ENCODE measurements at regions not wholly inside any gene's neighbourhood (a gene's known extent, or its start where the extent isn't known, plus 50 kb on each side); places are given as distances from the start of the nearest gene placed in this dataset.
"Not testable (repeated sequence)": the region's sequence is repeated elsewhere in the genome, so short reads cannot be mapped to it uniquely, and the experiment has no call there.

GRCh38 chr3:70703305-70704102 lies 391.1 kb upstream of the MDFIC2 start:
- H3K27ac Mint-ChIP-seq = no peak overlapping the region
- H3K27me3 Mint-ChIP-seq = peaks cover 8% of the 10 kb centered on the region
- no peaks in the 10 kb centered on the region for H3K36me3 Mint-ChIP-seq (ENCODE audit: insufficient read depth)
- peaks cover 3% of the 10 kb centered on the region for H3K9me3 Mint-ChIP-seq (ENCODE audit: low read depth)
- no peak for DNase-seq (ENCODE audit: low spot score, unreplicated experiment)
- no peak overlapping the region for H3K4me3 Mint-ChIP-seq (ENCODE audit: low read depth)
- H3K4me1 Mint-ChIP-seq (ENCODE audit: low read depth) = peaks cover 4% of the 10 kb centered on the region
- TF ChIP-seq CTCF (IDR thresholded peaks at IDR 0.05; ENCODE audit: unreplicated experiment) = no peak

DNA sequence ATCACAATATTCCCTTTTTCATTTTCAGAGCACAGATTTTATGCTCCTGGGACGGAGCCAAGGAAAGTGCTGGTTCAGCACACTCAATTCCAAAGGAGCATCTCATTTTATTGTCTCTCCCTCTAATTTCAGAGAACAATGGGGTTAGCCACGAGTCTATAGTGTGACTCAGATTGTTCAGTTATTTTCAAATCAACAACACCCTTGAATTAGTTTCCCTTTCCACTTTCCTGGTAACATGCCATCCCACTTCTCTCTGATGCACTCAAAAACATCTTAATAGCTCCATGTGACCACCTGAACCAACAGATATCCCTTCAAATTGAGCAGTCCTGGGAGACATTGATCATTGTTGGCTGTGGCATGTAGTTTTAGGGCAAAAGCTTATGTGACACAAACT lies 389.7 kb upstream of the MDFIC2 start:
- Mint-ChIP-seq H3K36me3 (ENCODE audit: insufficient read depth) (no peaks in the 10 kb centered on the region), H3K27me3 (peaks cover 8% of the 10 kb centered on the region), H3K4me3 (ENCODE audit: low read depth) (no peak overlapping the region), H3K4me1 (ENCODE audit: low read depth) (peaks cover 4% of the 10 kb centered on the region), H3K9me3 (ENCODE audit: low read depth) (peaks cover 3% of the 10 kb centered on the region), H3K27ac (no peak overlapping the region)
- no peak for DNase-seq (ENCODE audit: low spot score, unreplicated experiment)
- TF ChIP-seq CTCF (IDR thresholded peaks at IDR 0.05; ENCODE audit: unreplicated experiment) = no peak

DNA sequence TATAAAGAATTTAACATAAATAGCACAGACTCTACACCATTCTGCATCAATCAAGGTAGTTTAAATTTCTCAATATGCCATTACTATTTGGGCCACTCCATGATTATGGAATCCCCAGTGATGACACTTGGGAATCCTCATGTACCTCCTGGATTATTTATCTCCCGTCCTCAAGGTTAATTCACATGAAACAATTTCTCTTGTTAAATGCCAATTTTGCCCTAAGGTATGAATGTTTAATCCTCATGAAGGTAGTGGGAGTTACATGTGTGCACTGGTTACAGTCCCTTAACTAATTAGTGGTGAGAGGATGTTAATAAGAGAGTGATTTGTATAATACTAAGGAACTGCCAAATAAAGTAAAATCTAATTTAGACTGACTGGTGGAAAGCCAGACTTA lies 372.3 kb upstream of the MDFIC2 start:
- no peak for TF ChIP-seq CTCF (IDR thresholded peaks at IDR 0.05; ENCODE audit: unreplicated experiment)

GRCh38 chr3:70675810-70676209 lies 363.4 kb upstream of the MDFIC2 start:
- H3K9me3 Mint-ChIP-seq (ENCODE audit: low read depth) = peaks cover 19% of the 10 kb centered on the region
- not testable (repeated sequence) for H3K36me3 Mint-ChIP-seq (ENCODE audit: insufficient read depth); H3K27ac Mint-ChIP-seq; DNase-seq (ENCODE audit: low spot score, unreplicated experiment); H3K27me3 Mint-ChIP-seq; H3K4me3 Mint-ChIP-seq (ENCODE audit: low read depth); H3K4me1 Mint-ChIP-seq (ENCODE audit: low read depth)

More for the DNA sequence above, 372.3 kb upstream of the MDFIC2 start:
- Mint-ChIP-seq H3K27ac (no peak overlapping the region), H3K27me3 (peaks cover 4% of the 10 kb centered on the region), H3K4me3 (ENCODE audit: low read depth) (no peak overlapping the region), H3K36me3 (ENCODE audit: insufficient read depth) (no peaks in the 10 kb centered on the region), H3K4me1 (ENCODE audit: low read depth) (no peaks in the 10 kb centered on the region), H3K9me3 (ENCODE audit: low read depth) (peaks cover 15% of the 10 kb centered on the region)
- DNase-seq (ENCODE audit: low spot score, unreplicated experiment) = no peak

DNA sequence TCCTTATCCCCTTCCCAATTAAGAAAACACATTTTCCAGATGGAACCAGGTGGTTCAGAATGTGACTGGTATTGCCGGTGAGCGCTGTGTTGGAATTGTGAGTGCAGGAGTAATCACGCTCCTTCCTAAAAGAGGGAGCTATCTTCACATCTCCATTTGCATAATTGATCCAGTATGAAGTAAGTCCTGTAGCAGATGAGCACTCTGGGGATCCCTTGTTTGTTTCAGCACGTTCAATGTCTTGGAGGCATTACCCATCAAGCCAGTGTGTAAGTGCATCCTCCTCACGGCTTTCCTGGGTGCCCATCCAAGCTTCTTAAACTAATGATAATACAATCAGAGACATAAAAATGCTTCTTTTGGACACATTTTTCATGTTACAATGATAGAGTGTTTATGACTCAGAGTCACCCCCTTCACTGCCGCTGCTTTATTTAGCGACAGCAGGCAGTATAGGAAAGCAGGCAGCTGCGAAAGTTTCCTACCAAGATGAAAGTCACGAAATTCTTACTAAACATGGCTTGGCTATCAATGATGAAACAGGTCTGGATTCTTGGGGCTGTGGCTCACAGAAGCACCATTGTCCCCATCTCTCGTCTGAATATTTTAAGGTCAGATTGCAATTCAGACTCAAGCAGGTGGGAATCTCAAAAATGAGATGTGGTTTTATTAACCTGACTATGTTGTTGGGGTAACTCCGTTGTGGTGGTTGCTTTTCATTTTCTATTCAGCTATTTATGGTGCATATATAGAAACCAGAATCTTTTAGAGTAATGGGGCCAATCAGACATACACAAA lies 346.3 kb upstream of the MDFIC2 start:
- peaks cover 11% of the 10 kb centered on the region for H3K27me3 Mint-ChIP-seq
- TF ChIP-seq CTCF (IDR thresholded peaks at IDR 0.05; ENCODE audit: unreplicated experiment) = no peak
- H3K36me3 Mint-ChIP-seq (ENCODE audit: insufficient read depth) = no peaks in the 10 kb centered on the region
- no peak overlapping the region for H3K4me3 Mint-ChIP-seq (ENCODE audit: low read depth)
- peaks cover 4% of the 10 kb centered on the region for H3K9me3 Mint-ChIP-seq (ENCODE audit: low read depth)
- no peak overlapping the region for H3K27ac Mint-ChIP-seq
- DNase-seq (ENCODE audit: low spot score, unreplicated experiment) = no peak
- no peaks in the 10 kb centered on the region for H3K4me1 Mint-ChIP-seq (ENCODE audit: low read depth)
